Right renal cortex interstitium (tissue), 3 donors: ENCODE measurements at regions not wholly inside any gene's neighbourhood (a gene's known extent, or its start where the extent isn't known, plus 50 kb on each side); places are given as distances from the start of the nearest gene placed in this dataset.

Experiments used
- DNase-seq, 3 donors: peaks; one replicate each; pipeline ENCODE4 v3.0.0-alpha.2; 2013; ENCODE audit warnings: low read depth in 3 of 3, low spot score in 2 of 3

DNA sequence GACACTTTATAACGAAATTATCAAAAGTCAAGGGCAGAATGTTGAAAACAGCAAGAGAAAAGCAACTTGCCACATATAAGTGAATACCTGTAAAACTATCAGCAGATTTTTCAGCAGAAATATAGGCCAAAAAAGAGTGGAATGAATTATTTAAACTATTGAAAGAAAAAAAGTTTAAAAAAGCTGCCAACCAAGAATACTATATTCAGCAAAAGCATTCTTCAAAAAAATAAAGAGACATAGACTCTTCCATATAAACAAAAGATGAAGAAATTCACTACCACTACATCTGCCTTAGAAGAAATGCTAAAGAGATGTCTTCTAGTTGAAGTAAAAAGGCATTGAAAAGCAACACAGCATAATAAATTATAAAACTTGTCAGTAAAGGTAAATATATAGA, 80.6 kb upstream of the CPNE8 start:
- DNase-seq = no peak

DNA sequence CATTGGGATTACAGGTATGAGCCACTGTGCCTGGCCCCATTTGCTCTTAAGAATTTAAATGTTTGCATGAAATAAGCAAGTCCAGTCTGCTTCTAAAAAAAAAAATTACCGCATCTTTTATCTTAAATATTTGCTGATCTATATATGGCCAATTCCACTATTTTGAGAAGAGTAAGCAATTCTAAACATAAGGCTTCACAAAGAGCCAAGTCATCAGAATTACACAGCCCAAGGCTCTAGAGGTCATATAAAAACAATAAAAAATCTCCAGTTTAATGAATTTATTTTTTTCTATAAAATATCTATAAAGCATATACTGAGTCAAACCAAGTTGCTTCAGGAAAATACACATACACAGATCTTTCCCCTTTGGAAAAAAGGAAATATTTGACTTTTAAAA, 79.0 kb upstream of the CPNE8 start:
- no peak for DNase-seq

DNA sequence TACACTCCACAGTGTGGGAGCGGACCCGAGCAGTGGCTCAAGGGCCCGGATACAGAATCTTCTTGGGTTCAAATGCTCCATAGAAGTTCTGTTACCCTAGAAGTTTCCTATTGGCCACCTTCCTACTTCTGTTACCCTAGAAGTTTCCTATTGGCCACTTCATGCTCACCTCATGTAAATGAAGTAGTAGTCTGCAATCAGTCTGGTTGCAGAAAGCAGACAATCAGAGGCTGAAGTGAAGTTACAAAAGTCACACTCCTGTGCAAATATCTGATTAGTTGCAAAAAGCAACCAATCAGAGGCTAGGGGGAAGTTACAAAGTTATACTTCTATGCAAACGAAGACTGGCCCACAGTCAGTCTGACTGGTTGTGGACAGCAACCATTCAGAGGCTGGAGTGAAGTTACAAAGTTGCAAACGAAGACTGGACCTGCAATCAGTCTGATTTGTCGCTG, 77.8 kb upstream of the CPNE8 start:
- DNase-seq = no peak

DNA sequence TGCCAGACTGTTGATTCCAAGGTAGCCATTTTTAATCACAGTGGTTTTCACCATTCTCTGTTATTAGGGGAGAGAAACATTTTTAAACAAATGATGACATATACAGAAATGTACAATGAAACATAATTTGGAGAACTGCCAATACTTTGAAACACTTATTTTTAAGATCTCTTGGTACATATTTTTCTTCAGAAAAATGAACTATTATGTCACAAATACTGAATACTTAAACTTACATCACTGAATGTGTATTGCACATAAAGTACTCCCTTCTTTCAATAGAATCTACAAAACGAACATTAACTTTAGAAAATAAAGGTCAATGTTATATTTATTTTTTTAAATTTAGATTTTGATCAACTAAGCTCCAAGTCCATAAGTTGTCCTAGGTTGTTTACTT, 71.7 kb upstream of the CPNE8 start:
- DNase-seq = no peak

DNA sequence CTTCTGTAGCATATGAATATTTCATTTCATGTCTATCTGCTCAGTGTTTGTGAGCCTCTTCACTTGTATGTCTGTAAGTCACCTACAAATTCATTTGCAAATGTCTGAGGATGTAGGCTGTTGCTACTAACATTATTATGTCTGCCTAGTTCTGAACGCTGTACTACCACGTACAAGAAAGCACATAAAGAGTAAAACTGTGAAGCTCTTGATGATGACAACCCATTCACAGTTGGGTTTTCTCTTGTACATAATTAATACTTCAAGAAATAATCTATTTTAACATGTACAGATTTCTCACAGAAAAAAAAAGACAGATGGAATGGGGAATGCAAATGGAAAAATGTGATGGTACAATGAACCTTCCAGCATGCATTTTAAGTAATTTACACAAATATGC, 64.3 kb upstream of the CPNE8 start:
- DNase-seq = no peak

DNA sequence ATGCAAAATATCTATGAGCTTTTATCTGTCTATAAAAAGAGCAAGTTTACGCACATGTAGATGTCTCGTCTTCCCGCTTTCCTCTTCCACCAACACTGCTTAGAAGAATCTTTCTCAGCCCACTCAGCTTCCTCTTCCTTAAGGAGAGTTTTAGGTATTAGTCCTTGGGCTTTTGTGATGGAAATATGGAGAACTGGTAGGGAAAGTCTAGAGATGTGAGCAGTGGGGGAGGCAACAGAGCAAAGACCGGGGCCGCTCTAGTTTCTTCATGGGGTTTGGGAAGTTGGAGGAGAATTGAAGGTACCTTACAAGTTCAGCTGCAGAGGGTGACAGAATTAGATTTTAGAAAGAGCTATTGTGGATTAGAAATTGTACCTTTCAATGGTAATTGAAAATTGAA, 56.3 kb upstream of the CPNE8 start:
- DNase-seq = no peak

DNA sequence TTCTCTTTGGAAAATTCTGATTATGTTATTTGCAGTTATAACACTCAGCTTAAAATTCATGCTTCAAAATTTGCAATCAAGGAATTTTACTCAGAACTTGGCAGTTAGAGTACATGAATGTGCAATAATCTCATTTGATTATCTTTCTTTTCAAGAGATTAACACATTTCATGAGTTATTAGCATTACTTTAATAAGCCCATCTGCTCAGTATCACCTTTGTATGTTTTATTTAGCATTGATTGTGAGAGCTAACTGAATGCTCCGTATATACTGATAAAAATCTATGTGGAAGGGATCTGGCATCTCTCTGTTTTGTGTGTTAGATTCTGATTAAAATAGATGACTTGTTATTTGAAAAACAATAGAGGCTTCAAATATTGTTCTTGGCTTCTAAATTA, 55.6 kb upstream of the CPNE8 start:
- no peak for DNase-seq

DNA sequence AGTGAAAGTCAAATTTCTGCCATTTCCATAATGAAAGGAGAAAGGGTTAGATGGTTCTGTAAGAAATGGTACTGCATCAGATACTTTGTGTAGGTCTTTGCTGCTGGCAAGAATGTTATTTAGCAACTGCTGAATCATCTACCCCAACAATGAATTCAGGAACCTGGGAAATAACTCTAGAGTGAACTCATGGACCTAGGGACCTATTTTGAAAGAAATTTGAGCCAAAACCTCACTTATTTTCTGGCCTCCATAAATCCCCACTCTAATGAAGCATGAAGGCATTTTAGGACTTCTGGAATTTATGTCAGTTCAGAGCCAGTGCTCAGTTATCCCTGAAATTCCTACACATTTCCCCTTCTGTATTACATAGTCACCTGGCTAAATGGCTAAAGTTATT, 50.9 kb upstream of the CPNE8 start:
- DNase-seq = peak in 1 of 3 donors; percentile 0
